HCT116 (cell line): ENCODE measurements at regions not wholly inside any gene's neighbourhood (a gene's known extent, or its start where the extent isn't known, plus 50 kb on each side); places are given as distances from the start of the nearest gene placed in this dataset.

Source experiments
- EGR1 ChIP-seq: IDR thresholded peaks from 2 replicates; pipeline ENCODE4 v1.6.1; 2012; ENCODE audit warnings: low read depth
- EZH2 ChIP-seq: fragments of 200-600 bp; sonication (generic); IDR thresholded peaks from 2 replicates; pipeline ENCODE4 v1.6.1; 2017; ENCODE audit warnings: antibody characterized with exemption, mixed run types
- POLR2A ChIP-seq: IDR thresholded peaks from 2 replicates; pipeline ENCODE4 v1.7.0; 2011; ENCODE audit warnings: borderline replicate concordance; ENCODE audit not compliant: insufficient read depth, insufficient read length; ENCODE audit errors: extremely low read depth
- POLR2AphosphoS5 ChIP-seq: IDR thresholded peaks from 2 replicates; pipeline ENCODE4 v1.6.1; 2011; ENCODE audit warnings: mild to moderate bottlenecking, low read depth, low read length, moderate library complexity
- SIN3A ChIP-seq: IDR thresholded peaks from 2 replicates; pipeline ENCODE4 v1.6.1; 2012; ENCODE audit warnings: low read depth
- SRF ChIP-seq: IDR thresholded peaks from 2 replicates; pipeline ENCODE4 v1.6.1; 2012; ENCODE audit warnings: low read depth
- TF ChIP-seq, protein P1 (sequence below), 3 experiments: fragments of 200-600 bp in 1 of 3; sonication (generic) in 1 of 3; IDR thresholded peaks in 2 of 3; conservative IDR thresholded peaks in 1 of 3; 2 replicates each; pipeline ENCODE4 v1.5.1; 2012 to 2017; ENCODE audit warnings: low read depth in 2 of 3, low read length in 2 of 3, antibody characterized with exemption in 1 of 3, borderline replicate concordance in 1 of 3, control low read depth in 1 of 3, mild to moderate bottlenecking in 1 of 3, mixed read lengths in 1 of 3, mixed run types in 1 of 3, moderate library complexity in 1 of 3; ENCODE audit not compliant: insufficient read depth in 1 of 3

DNA sequence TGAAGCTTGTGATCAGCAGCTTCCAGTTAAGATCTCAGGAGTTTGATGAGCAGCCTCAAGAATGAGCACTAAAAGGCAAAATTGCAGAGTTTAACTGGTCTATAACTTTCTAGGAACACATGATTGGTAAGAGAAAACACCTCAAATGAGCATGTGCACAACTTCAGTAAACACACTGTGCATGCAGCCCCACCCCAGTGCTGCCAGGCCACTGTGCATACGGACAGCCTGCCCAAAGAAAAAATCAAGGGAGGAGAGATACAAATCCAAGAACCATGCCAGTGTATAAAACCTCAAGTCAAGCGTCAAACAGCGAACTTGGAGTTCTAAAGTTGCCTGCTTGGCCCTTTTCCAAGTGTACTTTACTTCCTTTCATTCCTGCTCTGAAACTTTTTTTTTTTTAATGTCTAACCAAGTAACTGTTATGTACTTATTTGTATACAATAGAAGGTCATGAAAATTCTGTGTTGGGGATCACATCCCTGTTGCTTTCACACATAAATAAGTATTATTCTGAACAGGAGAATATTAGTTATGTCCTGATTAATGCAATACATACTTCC, 125.6 kb upstream of the TSLP start:
- TF ChIP-seq, protein P1, sequence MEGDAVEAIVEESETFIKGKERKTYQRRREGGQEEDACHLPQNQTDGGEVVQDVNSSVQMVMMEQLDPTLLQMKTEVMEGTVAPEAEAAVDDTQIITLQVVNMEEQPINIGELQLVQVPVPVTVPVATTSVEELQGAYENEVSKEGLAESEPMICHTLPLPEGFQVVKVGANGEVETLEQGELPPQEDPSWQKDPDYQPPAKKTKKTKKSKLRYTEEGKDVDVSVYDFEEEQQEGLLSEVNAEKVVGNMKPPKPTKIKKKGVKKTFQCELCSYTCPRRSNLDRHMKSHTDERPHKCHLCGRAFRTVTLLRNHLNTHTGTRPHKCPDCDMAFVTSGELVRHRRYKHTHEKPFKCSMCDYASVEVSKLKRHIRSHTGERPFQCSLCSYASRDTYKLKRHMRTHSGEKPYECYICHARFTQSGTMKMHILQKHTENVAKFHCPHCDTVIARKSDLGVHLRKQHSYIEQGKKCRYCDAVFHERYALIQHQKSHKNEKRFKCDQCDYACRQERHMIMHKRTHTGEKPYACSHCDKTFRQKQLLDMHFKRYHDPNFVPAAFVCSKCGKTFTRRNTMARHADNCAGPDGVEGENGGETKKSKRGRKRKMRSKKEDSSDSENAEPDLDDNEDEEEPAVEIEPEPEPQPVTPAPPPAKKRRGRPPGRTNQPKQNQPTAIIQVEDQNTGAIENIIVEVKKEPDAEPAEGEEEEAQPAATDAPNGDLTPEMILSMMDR (IDR thresholded peaks at IDR 0.05 in 2 of 3, conservative IDR thresholded peaks at IDR 0.05 in 1 of 3; ENCODE audit: borderline replicate concordance in 1 of 3, insufficient read depth in 1 of 3, low read depth in 2 of 3, low read length in 2 of 3) = no peak
- TF ChIP-seq SRF (no peak), SIN3A (no peak), POLR2AphosphoS5 (no peak), EZH2 (no peak), POLR2A (no peak), EGR1 (no peak)
